HL-60 (cell line): ENCODE measurements at regions not wholly inside any gene's neighbourhood (a gene's known extent, or its start where the extent isn't known, plus 50 kb on each side); places are given as distances from the start of the nearest gene placed in this dataset.

Experiments
- DNase-seq, 2 experiments: peaks; one replicate each; pipeline ENCODE4 v3.0.0-alpha.2; 2010 to 2020; ENCODE audit warnings: low read depth in 1 of 2, low spot score in 1 of 2
- H3K27ac ChIP-seq: fragments of 250-450 bp; sonication (Bioruptor Pico); replicated peaks from 2 replicates; pipeline ENCODE4 v1.5.1; 2020; ENCODE audit warnings: mild to moderate bottlenecking, moderate library complexity
- H3K27me3 ChIP-seq: fragments of 250-450 bp; sonication (Bioruptor Pico); 2 replicates; pipeline ENCODE4 v1.5.1; 2021; ENCODE audit warnings: mild to moderate bottlenecking, moderate library complexity; ENCODE audit not compliant: insufficient read depth, poor library complexity, severe bottlenecking
- H3K4me3 ChIP-seq: replicated peaks from 2 replicates; pipeline ENCODE4 v1.5.1; 2011; ENCODE audit warnings: mild to moderate bottlenecking, control low read depth, low read length; ENCODE audit not compliant: insufficient read depth
- CTCF ChIP-seq: IDR thresholded peaks from one replicate; pipeline ENCODE4 v1.5.1; 2011; ENCODE audit warnings: low read length, control low read depth, inconsistent platforms; ENCODE audit not compliant: insufficient read depth
- GABPA ChIP-seq: IDR thresholded peaks from 2 replicates; pipeline ENCODE4 v1.6.1; 2012; ENCODE audit warnings: low read depth
- POLR2AphosphoS5 ChIP-seq: IDR thresholded peaks from 2 replicates; pipeline ENCODE4 v1.6.1; 2012; ENCODE audit warnings: low read depth
- SPI1 ChIP-seq: IDR thresholded peaks from 2 replicates; pipeline ENCODE4 v1.6.1; 2012; ENCODE audit warnings: low read depth, mild to moderate bottlenecking, borderline replicate concordance
- TF ChIP-seq, protein P1 (sequence below): IDR thresholded peaks from 2 replicates; pipeline ENCODE4 v1.6.1; 2012; ENCODE audit warnings: low read depth; ENCODE audit not compliant: insufficient replicate concordance

DNA sequence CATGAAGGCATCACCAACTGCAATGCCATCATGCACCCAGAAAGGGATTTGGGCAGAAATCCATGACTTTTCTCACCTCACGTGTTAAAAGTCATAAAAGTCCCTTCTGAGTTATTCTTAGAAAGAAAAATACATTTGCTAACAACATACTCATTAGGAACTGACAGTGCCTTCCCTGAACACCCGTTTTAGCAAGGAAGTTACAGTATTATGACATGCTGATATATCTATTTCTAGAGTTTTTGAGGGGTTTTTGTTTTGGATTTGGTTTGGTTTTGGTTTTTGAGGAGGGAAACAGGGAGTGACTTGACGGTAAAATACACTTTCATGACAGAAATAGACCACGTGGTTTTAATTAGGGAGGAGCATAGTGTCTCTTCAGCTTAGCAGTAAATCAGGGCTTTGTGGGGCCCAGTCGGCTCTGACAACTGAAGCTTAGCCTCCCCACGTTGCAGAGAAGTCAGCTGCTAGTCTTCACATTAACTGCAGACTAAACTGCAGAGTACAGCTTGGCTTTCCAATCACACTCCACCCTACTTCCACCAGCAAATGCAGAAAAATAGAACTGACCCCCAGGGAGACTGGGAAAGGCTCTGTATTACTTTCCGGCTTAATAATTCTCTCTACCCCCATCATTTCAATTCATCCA lies 141.4 kb downstream of the FAM124B start:
- DNase-seq: no peak
- TF ChIP-seq POLR2AphosphoS5 (no peak), SPI1 (no peak), CTCF (no peak), GABPA (no peak)
- TF ChIP-seq, protein P1, sequence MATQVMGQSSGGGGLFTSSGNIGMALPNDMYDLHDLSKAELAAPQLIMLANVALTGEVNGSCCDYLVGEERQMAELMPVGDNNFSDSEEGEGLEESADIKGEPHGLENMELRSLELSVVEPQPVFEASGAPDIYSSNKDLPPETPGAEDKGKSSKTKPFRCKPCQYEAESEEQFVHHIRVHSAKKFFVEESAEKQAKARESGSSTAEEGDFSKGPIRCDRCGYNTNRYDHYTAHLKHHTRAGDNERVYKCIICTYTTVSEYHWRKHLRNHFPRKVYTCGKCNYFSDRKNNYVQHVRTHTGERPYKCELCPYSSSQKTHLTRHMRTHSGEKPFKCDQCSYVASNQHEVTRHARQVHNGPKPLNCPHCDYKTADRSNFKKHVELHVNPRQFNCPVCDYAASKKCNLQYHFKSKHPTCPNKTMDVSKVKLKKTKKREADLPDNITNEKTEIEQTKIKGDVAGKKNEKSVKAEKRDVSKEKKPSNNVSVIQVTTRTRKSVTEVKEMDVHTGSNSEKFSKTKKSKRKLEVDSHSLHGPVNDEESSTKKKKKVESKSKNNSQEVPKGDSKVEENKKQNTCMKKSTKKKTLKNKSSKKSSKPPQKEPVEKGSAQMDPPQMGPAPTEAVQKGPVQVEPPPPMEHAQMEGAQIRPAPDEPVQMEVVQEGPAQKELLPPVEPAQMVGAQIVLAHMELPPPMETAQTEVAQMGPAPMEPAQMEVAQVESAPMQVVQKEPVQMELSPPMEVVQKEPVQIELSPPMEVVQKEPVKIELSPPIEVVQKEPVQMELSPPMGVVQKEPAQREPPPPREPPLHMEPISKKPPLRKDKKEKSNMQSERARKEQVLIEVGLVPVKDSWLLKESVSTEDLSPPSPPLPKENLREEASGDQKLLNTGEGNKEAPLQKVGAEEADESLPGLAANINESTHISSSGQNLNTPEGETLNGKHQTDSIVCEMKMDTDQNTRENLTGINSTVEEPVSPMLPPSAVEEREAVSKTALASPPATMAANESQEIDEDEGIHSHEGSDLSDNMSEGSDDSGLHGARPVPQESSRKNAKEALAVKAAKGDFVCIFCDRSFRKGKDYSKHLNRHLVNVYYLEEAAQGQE: no peak

GRCh38 chr2:224259831-224260230 lies 142.1 kb downstream of the FAM124B start:
- Histone ChIP-seq H3K27ac (no peak overlapping the region), H3K27me3 (peaks cover 3% of the 10 kb centered on the region), H3K4me3 (no peak overlapping the region)
- TF ChIP-seq CTCF: no peak
- TF ChIP-seq SPI1: no peak
- no peak for TF ChIP-seq POLR2AphosphoS5
- TF ChIP-seq, protein P1: no peak
- TF ChIP-seq GABPA: no peak
- DNase-seq: no peak

More for the DNA sequence above, 141.4 kb downstream of the FAM124B start:
- H3K27me3 ChIP-seq: peaks cover 3% of the 10 kb centered on the region
- H3K27ac ChIP-seq: no peak overlapping the region
- H3K4me3 ChIP-seq: no peak overlapping the region

- H3K27me3 ChIP-seq: peaks cover 3% of the 10 kb centered on the region
- no peak overlapping the region for H3K27ac ChIP-seq
- DNase-seq: no peak
- H3K4me3 ChIP-seq: no peak overlapping the region
- TF ChIP-seq, protein P1: no peak
- TF ChIP-seq POLR2AphosphoS5: no peak
- no peak for TF ChIP-seq SPI1
- TF ChIP-seq GABPA: no peak
- no peak for TF ChIP-seq CTCF
Observed at GRCh38 chr2:224258059-224258458, 143.8 kb downstream of the FAM124B start.
